ENCODE measurements at regions not wholly inside any gene's neighbourhood (a gene's known extent, or its start where the extent isn't known, plus 50 kb on each side); places are given as distances from the start of the nearest gene placed in this dataset.
"Not testable (repeated sequence)": the region's sequence is repeated elsewhere in the genome, so short reads cannot be mapped to it uniquely, and the experiment has no call there.

DNA sequence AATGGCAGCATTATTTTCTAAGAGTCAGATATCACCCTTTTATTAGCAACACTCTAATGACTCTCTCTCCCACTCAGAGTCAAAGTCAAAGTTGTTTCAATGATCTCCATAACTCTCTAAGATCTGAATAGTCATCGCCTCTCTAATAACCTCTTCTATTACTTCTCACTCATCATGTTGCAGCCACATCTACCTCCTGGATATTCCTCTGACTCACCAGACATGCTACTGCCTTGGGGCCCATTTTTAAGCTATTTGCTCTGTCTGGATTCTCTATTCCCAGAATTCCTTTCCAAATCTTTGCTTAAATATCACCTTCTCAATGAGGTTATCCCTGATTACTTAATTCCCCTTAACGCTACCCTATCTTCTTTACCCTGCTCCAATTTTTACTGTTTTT is 391.8 kb upstream of the MAGEB16 start:
- DNase-seq (ENCODE audit: low read depth, low spot score), result no peak

GRCh38 chrX:35416782-35417181 is 381.4 kb upstream of the MAGEB16 start:
- DNase-seq (ENCODE audit: low read depth, low spot score), result no peak

DNA sequence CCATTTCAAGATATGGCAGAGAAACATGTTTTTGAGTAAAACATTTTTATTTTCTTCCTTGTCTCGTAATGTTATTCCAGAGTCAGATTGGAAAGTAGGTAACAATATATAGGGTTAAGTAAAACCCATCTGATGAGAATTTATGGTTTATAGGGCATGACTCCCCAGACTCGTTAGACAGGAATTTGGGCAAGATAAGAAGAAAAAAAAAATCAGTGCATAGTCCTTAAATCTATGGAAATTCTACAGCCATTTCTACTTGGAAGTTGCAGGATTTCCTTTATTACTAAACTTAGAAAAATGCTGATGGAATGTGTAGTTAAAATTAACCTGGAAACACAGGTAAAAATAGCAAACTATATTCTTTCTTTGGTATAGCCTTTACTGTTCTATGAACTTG is 366.1 kb upstream of the MAGEB16 start:
- no peak for DNase-seq (ENCODE audit: low read depth, low spot score)

GRCh38 chrX:35439034-35439660 is 359.0 kb upstream of the MAGEB16 start:
- DNase-seq (ENCODE audit: low read depth, low spot score), result peak; percentile 18

DNA sequence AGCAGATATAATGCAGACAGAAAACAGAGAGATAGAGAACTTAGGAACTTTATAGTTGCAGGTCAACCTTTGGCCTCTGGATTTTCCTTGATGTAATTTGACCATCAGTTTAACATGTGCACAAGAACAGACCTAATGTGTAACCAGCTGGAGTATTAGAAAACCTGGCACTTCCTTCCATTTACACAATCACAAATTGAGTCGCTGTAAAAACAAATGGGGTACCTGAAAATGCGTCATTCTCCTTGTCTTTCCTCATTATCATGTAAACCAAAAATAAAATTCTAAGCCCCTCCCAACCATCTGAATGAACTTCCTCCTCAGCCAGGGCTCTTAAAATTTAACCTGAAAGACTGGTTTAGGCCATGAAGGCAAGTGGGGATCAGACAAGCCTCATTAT is 358.4 kb upstream of the MAGEB16 start:
- no peak for DNase-seq (ENCODE audit: low read depth, low spot score)

- no peak for DNase-seq (ENCODE audit: low read depth, low spot score)
These were observed 355.7 kb upstream of the MAGEB16 start for GRCh38 chrX:35442421-35442820.

- DNase-seq (ENCODE audit: low read depth, low spot score), result not testable (repeated sequence)
These were observed 355.0 kb upstream of the MAGEB16 start for GRCh38 chrX:35443091-35443582.

GRCh38 chrX:35444671-35445355 is 353.3 kb upstream of the MAGEB16 start:
- DNase-seq (ENCODE audit: low read depth, low spot score), result peak; percentile 40

- no peak for DNase-seq (ENCODE audit: low read depth, low spot score)
These were observed 352.2 kb upstream of the MAGEB16 start for GRCh38 chrX:35445912-35446311.

GRCh38 chrX:35456891-35457290 is 341.3 kb upstream of the MAGEB16 start:
- no peak for DNase-seq (ENCODE audit: low read depth, low spot score)

DNA sequence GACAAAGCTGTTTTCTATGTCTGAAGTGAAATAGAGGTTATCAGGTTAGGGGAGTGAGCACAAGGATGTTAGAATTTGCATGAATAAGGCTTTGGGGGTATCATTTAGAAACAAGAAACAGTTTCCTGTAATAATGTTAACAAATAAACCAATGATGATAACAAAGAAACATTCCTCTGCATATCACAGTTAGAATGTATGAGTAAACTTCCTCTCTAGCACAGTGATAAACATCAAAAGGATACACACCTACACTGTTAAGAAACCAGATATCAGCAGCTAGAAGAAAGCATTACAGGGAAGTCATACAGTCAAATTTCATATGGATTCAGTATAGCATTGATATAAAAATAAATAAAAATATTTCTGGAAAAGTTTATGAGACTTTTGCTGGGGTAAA is 340.0 kb upstream of the MAGEB16 start:
- no peak for DNase-seq (ENCODE audit: low read depth, low spot score)

DNA sequence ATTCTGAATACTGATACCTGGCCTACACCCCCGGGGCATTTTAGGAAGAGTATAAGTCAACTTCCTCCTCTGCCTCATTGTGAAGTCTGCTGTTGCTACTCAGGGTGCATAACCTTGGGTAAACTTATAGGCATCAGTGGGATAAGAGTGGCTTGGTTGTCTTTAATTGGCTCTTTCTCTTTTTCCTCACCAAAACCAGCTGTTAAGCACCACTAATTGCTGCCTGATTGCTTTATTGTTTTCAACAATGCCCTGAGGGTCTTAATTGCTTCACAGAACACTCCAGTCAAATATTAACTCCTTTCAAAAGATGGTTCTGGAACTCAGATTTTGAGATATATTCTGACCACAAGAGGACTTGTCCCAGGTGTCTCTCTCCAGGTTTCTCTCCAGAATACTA is 337.0 kb upstream of the MAGEB16 start:
- no peak for DNase-seq (ENCODE audit: low read depth, low spot score)

- DNase-seq (ENCODE audit: low read depth, low spot score), result peak; percentile 35
These were observed 301.5 kb upstream of the MAGEB16 start for GRCh38 chrX:35496671-35497070.

DNA sequence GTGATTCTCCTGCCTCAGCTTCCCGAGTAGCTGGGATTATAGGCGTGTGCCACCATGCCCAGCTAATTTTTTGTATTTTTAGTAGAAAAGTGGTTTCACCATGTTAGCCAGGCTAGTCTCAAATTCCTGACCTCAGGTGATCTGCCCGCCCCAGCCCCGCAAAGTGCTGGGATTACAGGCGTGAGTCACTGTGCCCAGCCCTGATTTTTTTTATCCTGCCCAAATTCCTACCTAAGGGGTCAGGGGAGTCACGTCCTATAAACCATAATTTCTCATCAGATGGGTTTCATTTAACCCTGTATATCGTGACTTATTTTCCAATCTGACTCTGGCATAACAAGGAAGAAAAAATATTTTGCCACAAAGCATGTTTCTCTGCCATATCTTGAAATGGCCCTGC is 300.7 kb upstream of the MAGEB16 start:
- DNase-seq (ENCODE audit: low read depth, low spot score), result not testable (repeated sequence)

GRCh38 chrX:35499071-35499862 is 298.9 kb upstream of the MAGEB16 start:
- DNase-seq (ENCODE audit: low read depth, low spot score), result no peak

DNA sequence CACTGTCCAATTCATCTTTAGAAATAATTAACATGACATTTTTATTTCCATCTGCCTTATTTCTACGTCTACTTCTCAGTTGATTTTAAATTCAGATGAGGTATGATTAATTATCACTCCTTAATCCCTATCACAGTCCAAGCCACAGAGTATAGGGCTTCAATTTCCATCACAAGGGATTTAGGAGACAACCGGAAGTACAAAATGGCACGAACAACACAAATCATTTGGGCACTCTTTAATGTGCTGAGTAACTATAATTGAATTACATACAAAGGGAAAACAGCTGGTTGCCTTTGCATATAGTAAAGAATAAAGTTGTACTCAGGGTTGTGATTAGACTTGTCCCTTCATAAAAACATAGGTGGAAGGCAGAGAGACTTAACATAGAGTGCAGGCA is 290.4 kb upstream of the MAGEB16 start:
- DNase-seq (ENCODE audit: low read depth, low spot score), result no peak

- DNase-seq (ENCODE audit: low read depth, low spot score), result not testable (repeated sequence)
These were observed 250.1 kb upstream of the MAGEB16 start for GRCh38 chrX:35548003-35548402.

- no peak for DNase-seq (ENCODE audit: low read depth, low spot score)
These were observed 240.2 kb upstream of the MAGEB16 start for GRCh38 chrX:35557916-35558315.

GRCh38 chrX:35561985-35562384 is 236.2 kb upstream of the MAGEB16 start:
- no peak for DNase-seq (ENCODE audit: low read depth, low spot score)

- peak; percentile 36 for DNase-seq (ENCODE audit: low read depth, low spot score)
These were observed 235.7 kb upstream of the MAGEB16 start for GRCh38 chrX:35562395-35562794.

DNA sequence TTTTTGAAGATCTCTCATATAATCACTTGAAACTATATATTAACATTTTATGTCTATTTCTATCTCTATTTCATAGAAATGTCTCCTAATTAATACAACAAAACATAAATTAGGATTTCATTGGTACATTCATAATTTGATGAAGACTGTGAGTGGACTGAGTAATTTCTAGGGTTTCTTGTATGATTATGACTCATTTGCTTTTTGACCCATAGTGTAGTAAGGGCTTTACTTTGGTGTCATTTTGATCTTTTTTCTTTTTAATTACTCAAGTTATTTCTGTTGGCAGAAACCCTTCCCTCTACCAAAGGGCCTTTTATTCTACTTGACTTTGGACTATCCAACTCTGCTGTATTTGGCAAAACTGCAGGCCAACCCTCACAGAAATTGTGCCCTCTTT is 207.9 kb upstream of the MAGEB16 start:
- DNase-seq (ENCODE audit: low read depth, low spot score), result no peak

DNA sequence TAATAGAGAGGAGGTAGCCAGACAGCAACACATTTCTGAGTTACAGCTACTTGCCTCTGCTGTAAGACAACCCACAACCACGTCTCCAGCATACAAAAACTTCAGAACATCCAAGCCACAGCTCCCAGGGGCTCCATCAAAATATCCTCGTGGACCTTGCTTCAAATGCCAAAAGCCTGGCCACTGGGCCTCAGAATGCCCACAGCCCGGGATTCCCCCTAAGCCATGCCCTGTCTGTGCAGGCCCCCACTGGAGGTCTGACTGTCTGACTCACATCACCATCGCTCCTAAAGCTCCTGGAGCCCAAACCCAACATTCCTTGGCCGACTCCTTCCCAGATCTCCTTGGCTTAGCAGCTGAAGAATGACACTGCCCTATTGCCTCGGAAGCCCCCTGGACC is 186.6 kb upstream of the MAGEB16 start:
- DNase-seq (ENCODE audit: low read depth, low spot score), result not testable (repeated sequence)

- DNase-seq (ENCODE audit: low read depth, low spot score), result no peak
These were observed 180.3 kb upstream of the MAGEB16 start for GRCh38 chrX:35617836-35618235.

Measured in ELF-1 (cell line).